ENCODE measurements at regions not wholly inside any gene's neighbourhood (a gene's known extent, or its start where the extent isn't known, plus 50 kb on each side); places are given as distances from the start of the nearest gene placed in this dataset.

DNA sequence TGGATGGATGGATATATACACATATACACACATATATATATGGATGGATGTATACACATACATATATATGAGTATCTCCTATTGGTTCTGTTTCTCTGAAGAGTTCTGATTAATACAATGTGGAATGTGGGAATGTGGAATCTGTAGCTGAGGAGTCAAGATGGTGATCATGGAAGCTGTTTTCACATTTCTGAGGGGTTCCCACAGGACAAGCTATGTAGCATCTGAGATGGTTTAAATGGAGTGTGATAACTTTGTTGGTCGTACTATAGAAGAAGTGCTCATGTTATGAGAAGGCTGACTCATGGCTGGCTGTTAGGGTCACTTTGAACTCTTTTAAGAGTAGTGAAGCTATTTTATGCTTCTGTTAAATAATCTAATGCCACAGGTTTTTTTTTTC, 279.7 kb downstream of the MEIS1 start:
- H3K4me2 ChIP-seq (ENCODE audit: low read depth, low read length), result no peak overlapping the region
- H2BK5ac ChIP-seq (ENCODE audit: low read depth, low read length, poor library complexity, severe bottlenecking), result no peak overlapping the region
- H2AK5ac ChIP-seq (ENCODE audit: low read depth, low read length), result no peak overlapping the region
- DNase-seq (peak; percentile 67), ATAC-seq (ENCODE audit: low read depth) (peak; percentile 69)
- H4K20me1 ChIP-seq (ENCODE audit: insufficient read depth, low read length), result no peaks in the 10 kb centered on the region
- H2AFZ ChIP-seq (replicated peaks; ENCODE audit: low read length, poor library complexity), result no peak overlapping the region
- no peak overlapping the region for H4K91ac ChIP-seq (ENCODE audit: insufficient read depth, low read depth, low read length)
- no peak overlapping the region for H4K8ac ChIP-seq (ENCODE audit: low read depth in 2 of 2, low read length in 2 of 2)
- no peak overlapping the region for H3K4ac ChIP-seq (ENCODE audit: low read depth, low read length)
- no peak overlapping the region for H3K14ac ChIP-seq (replicated peaks; ENCODE audit: low read depth, low read length)
- no peaks in the 10 kb centered on the region for H3K9me3 ChIP-seq (ENCODE audit: control insufficient read depth, insufficient read depth, low read length)
- H3K56ac ChIP-seq (ENCODE audit: extremely low read depth, insufficient read depth, low read length), result no peak overlapping the region
- CTCF ChIA-PET, result no interaction called here
- no peak overlapping the region for H2BK120ac ChIP-seq (ENCODE audit: low read depth, low read length)
- no peak overlapping the region for H4K5ac ChIP-seq (ENCODE audit: low read depth, low read length)
- H3K27me3 ChIP-seq (ENCODE audit: control insufficient read depth, insufficient read depth, low read length), result no peaks in the 10 kb centered on the region
- TF ChIP-seq MXI1 (IDR thresholded peaks at IDR 0.05; ENCODE audit: borderline replicate concordance, low read depth, low read length) (no peak), MAFK (IDR thresholded peaks at IDR 0.05; ENCODE audit: low read depth, low read length) (no peak), CHD1 (IDR thresholded peaks at IDR 0.05; ENCODE audit: low read depth, low read length) (no peak), FOS (IDR thresholded peaks at IDR 0.05; ENCODE audit: low read depth, low read length) (no peak), CEBPB (IDR thresholded peaks at IDR 0.05; ENCODE audit: low read depth, low read length) (no peak), NFE2L2 (IDR thresholded peaks at IDR 0.05; ENCODE audit: low read depth, low read length) (no peak), MAZ (IDR thresholded peaks at IDR 0.05; ENCODE audit: borderline replicate concordance, low read depth, low read length) (no peak), RFX5 (IDR thresholded peaks at IDR 0.05; ENCODE audit: low read depth, low read length) (no peak), SMC3 (IDR thresholded peaks at IDR 0.05; ENCODE audit: low read depth, low read length) (no peak)
- TF ChIP-seq, protein P1, sequence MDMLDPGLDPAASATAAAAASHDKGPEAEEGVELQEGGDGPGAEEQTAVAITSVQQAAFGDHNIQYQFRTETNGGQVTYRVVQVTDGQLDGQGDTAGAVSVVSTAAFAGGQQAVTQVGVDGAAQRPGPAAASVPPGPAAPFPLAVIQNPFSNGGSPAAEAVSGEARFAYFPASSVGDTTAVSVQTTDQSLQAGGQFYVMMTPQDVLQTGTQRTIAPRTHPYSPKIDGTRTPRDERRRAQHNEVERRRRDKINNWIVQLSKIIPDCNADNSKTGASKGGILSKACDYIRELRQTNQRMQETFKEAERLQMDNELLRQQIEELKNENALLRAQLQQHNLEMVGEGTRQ (IDR thresholded peaks at IDR 0.05; ENCODE audit: low read depth, low read length), result no peak
- TF ChIP-seq, protein P2, sequence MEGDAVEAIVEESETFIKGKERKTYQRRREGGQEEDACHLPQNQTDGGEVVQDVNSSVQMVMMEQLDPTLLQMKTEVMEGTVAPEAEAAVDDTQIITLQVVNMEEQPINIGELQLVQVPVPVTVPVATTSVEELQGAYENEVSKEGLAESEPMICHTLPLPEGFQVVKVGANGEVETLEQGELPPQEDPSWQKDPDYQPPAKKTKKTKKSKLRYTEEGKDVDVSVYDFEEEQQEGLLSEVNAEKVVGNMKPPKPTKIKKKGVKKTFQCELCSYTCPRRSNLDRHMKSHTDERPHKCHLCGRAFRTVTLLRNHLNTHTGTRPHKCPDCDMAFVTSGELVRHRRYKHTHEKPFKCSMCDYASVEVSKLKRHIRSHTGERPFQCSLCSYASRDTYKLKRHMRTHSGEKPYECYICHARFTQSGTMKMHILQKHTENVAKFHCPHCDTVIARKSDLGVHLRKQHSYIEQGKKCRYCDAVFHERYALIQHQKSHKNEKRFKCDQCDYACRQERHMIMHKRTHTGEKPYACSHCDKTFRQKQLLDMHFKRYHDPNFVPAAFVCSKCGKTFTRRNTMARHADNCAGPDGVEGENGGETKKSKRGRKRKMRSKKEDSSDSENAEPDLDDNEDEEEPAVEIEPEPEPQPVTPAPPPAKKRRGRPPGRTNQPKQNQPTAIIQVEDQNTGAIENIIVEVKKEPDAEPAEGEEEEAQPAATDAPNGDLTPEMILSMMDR (conservative IDR thresholded peaks at IDR 0.05; ENCODE audit: low read depth, low read length), result no peak
- TF ChIP-seq, protein P3, sequence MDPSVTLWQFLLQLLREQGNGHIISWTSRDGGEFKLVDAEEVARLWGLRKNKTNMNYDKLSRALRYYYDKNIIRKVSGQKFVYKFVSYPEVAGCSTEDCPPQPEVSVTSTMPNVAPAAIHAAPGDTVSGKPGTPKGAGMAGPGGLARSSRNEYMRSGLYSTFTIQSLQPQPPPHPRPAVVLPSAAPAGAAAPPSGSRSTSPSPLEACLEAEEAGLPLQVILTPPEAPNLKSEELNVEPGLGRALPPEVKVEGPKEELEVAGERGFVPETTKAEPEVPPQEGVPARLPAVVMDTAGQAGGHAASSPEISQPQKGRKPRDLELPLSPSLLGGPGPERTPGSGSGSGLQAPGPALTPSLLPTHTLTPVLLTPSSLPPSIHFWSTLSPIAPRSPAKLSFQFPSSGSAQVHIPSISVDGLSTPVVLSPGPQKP (IDR thresholded peaks at IDR 0.05; ENCODE audit: borderline replicate concordance, low read depth, low read length), result no peak
- H3K9me1 ChIP-seq (ENCODE audit: insufficient read depth, low read length), result no peaks in the 10 kb centered on the region
- H3K23ac ChIP-seq (ENCODE audit: low read depth, low read length), result no peak overlapping the region
- in situ Hi-C loops (cut with MboI; ENCODE audit: low sequenced_read_pairs), result no loop called here
- BruUV-seq (replicated peaks), result no TSS peak
- POLR2A ChIA-PET (ENCODE audit: unreplicated experiment), result no interaction called here
- intact Hi-C loops (cut with micrococcal nuclease), result no loop called here
- no peak overlapping the region for H3K4me3 ChIP-seq (ENCODE audit: insufficient read depth, low read depth, low read length)
- no peak overlapping the region for H3K27ac ChIP-seq (ENCODE audit: insufficient read depth, low read length)
- no peak overlapping the region for H2AK9ac ChIP-seq (replicated peaks; ENCODE audit: low read depth, low read length, poor library complexity)
- dilution Hi-C loops (cut with HindIII; ENCODE audit: low sequenced_read_pairs, unreplicated experiment), result no loop called here
- H2BK20ac ChIP-seq (ENCODE audit: low read depth, low read length), result no peak overlapping the region
- H3K9ac ChIP-seq (ENCODE audit: low read depth, low read length), result no peak overlapping the region
- no peaks in the 10 kb centered on the region for H3K36me3 ChIP-seq (ENCODE audit: control insufficient read depth, insufficient read depth, low read length)
- no CpG with 5 or more reads among the region's 1 CpG for WGBS, 2 experiments (ENCODE audit: extremely low coverage in 2 of 2, insufficient read length in 1 of 2)
- no peaks in the 10 kb centered on the region; the same call in 1 of the 2 replicates for H3K4me1 ChIP-seq (ENCODE audit: control insufficient read depth, insufficient read depth, low read length)
- no peak overlapping the region for H3K18ac ChIP-seq (ENCODE audit: low read depth, low read length)
- H3K79me1 ChIP-seq (ENCODE audit: low read depth in 1 of 2, low read length in 2 of 2), result no peaks in the 10 kb centered on the region
- H2BK15ac ChIP-seq (ENCODE audit: low read depth, low read length), result no peak overlapping the region

Data from IMR-90 (cell line).